Effector memory CD4-positive, alpha-beta T cell (primary cell): ENCODE measurements at regions not wholly inside any gene's neighbourhood (a gene's known extent, or its start where the extent isn't known, plus 50 kb on each side); places are given as distances from the start of the nearest gene placed in this dataset.

Experiments
- DNase-seq, 3 donors: peaks; one replicate each; pipeline ENCODE4 v3.0.0-alpha.2; 2020
- H3K27ac ChIP-seq: 2 replicates; pipeline ENCODE4 v1.7.0; 2013; ENCODE audit warnings: mild to moderate bottlenecking, low read length, moderate library complexity; ENCODE audit not compliant: insufficient read depth, poor library complexity, severe bottlenecking
- H3K27me3 ChIP-seq: replicated peaks from 2 replicates; pipeline ENCODE4 v1.7.0; 2013; ENCODE audit warnings: mild to moderate bottlenecking, low read length; ENCODE audit not compliant: insufficient read depth, control insufficient read depth, poor library complexity, severe bottlenecking
- H3K36me3 ChIP-seq: 2 replicates; pipeline ENCODE4 v1.7.0; 2013; ENCODE audit warnings: mild to moderate bottlenecking, low read length, moderate library complexity; ENCODE audit not compliant: control insufficient read depth, insufficient read depth
- H3K4me1 ChIP-seq: 2 replicates; pipeline ENCODE4 v1.7.0; 2013; ENCODE audit warnings: low read length, mild to moderate bottlenecking; ENCODE audit not compliant: control insufficient read depth, insufficient read depth, poor library complexity, severe bottlenecking
- H3K4me3 ChIP-seq: 2 replicates; pipeline ENCODE4 v1.7.0; 2013; ENCODE audit warnings: low read length, low read depth, mild to moderate bottlenecking; ENCODE audit not compliant: insufficient read depth, poor library complexity, severe bottlenecking
- H3K9me3 ChIP-seq: 2 replicates; pipeline ENCODE4 v1.7.0; 2013; ENCODE audit warnings: mild to moderate bottlenecking, low read length, moderate library complexity; ENCODE audit not compliant: control insufficient read depth

DNA sequence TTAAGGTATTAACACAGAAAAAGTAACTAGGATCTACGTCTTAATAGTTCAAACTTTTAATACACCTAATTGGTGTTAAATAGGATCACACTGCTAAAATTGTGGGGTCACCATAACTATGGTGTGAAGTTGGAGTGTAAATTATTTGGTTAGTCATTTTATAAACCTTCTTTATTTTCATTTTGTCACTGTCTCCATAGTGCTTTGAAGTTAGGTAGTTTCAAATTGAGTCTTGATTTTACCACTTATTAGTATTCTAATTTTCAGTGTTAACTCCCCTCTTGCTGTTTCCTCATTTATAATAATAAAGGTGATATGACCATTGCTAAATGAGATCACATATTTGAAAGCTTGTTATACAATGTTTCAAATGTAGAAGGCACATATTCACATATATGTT is 738.1 kb upstream of the CHRM3 start:
- no peak overlapping the region for H3K4me3 ChIP-seq
- H3K36me3 ChIP-seq, result no peaks in the 10 kb centered on the region
- no peaks in the 10 kb centered on the region for H3K4me1 ChIP-seq
- no peaks in the 10 kb centered on the region for H3K27me3 ChIP-seq
- H3K9me3 ChIP-seq, result no peaks in the 10 kb centered on the region
- DNase-seq, result no peak
- H3K27ac ChIP-seq, result no peak overlapping the region

GRCh38 chr1:238647877-238648276 is 738.5 kb upstream of the CHRM3 start:
- H3K27ac ChIP-seq, result no peak overlapping the region
- no peaks in the 10 kb centered on the region for H3K27me3 ChIP-seq
- H3K9me3 ChIP-seq, result no peaks in the 10 kb centered on the region
- no peaks in the 10 kb centered on the region for H3K36me3 ChIP-seq
- H3K4me1 ChIP-seq, result no peaks in the 10 kb centered on the region
- H3K4me3 ChIP-seq, result no peak overlapping the region
- DNase-seq, result no peak

DNA sequence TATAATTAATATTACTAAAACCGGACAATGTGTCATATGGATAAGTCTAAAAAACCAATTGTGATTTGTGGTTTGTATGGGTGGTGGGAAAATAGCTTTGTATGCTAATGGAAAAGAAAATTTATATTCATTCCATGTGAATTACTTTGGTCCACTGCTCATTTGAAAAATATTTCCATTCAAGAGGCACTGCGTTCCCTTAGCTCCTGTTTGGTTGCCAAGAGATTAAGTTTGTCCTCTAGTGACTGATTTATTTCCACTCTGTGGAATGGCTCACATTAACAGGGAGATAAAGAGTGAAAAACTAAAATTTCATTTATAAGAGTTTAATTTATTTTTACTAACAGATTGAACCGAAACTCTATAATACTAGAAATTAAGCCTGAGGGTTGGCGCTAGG is 744.1 kb upstream of the CHRM3 start:
- Histone ChIP-seq H3K27me3 (no peaks in the 10 kb centered on the region), H3K9me3 (no peaks in the 10 kb centered on the region), H3K27ac (no peak overlapping the region), H3K4me1 (no peaks in the 10 kb centered on the region), H3K36me3 (no peaks in the 10 kb centered on the region), H3K4me3 (no peak overlapping the region)
- DNase-seq, result no peak

GRCh38 chr1:238639861-238640260 is 746.5 kb upstream of the CHRM3 start:
- Histone ChIP-seq H3K27ac (no peak overlapping the region), H3K27me3 (no peaks in the 10 kb centered on the region), H3K9me3 (no peaks in the 10 kb centered on the region), H3K36me3 (no peaks in the 10 kb centered on the region), H3K4me1 (no peaks in the 10 kb centered on the region), H3K4me3 (no peak overlapping the region)
- DNase-seq, result no peak

DNA sequence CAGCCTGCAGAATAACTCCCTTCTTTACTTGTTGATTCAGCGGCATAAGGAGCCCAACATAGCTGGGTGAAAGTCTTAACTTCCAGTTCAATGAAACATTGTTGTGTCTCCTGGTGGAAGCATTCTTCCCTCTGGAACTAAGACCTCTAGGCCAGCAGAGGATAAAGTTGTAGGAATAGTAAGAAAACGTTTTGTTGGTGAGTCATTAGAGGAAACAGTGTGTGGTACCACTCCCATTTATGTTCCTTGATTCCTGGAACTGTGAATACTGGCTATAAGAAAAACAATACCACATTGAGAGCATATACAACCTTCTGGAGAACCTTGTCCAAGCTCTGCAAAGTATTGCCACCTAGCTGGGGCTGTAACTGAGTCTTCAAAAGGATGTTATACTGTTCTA is 737.4 kb upstream of the ZP4 start:
- Histone ChIP-seq H3K4me3 (no peak overlapping the region), H3K9me3 (no peaks in the 10 kb centered on the region), H3K36me3 (no peaks in the 10 kb centered on the region), H3K27me3 (no peaks in the 10 kb centered on the region), H3K4me1 (no peaks in the 10 kb centered on the region), H3K27ac (no peak overlapping the region)
- DNase-seq, result no peak

- no peaks in the 10 kb centered on the region for H3K9me3 ChIP-seq
- no peaks in the 10 kb centered on the region for H3K36me3 ChIP-seq
- H3K4me1 ChIP-seq, result no peaks in the 10 kb centered on the region
- no peak overlapping the region for H3K4me3 ChIP-seq
- H3K27ac ChIP-seq, result no peak overlapping the region
- no peak for DNase-seq
- no peaks in the 10 kb centered on the region for H3K27me3 ChIP-seq
These were observed 734.1 kb upstream of the ZP4 start for GRCh38 chr1:238624776-238625175.

DNA sequence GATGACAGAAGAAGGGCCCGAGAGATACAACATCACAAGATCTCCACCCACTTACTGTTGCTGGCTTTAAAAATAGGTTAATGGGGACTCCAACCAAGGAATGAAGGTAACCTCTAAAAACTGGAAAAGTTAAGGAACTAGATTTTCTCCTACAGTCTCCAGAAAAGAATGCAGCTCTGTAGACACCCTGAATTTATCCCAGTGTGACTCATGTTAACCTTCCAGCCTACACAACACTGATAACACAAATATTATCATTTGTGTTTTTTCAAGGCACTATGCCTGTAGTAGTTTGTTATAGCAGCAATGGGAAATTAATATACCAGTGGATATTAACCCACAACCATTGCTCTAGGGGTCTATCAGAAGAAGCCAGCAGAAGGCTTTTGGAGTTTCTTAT is 730.7 kb upstream of the ZP4 start:
- Histone ChIP-seq H3K27ac (no peak overlapping the region), H3K9me3 (no peaks in the 10 kb centered on the region)

DNA sequence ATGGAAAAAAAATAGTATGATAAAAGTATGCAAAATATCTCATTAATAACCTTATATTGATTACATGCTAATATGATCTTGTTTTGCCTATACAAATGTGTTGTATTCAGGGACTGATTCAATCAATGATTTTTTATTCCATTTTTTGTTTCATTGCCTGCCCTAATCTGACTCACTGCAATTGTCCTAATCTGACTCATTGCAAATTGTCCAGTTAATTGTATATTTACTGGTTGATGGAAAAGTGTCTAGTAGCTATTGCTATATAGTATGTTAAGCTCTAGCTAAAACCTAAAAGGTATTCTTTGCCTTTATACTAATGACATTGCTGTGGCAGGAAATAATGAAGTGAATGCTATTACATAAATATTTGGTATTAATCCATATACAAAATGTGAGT is 728.9 kb upstream of the ZP4 start:
- H3K27me3 ChIP-seq, result no peaks in the 10 kb centered on the region
- no peaks in the 10 kb centered on the region for H3K4me1 ChIP-seq
- H3K27ac ChIP-seq, result no peak overlapping the region
- no peaks in the 10 kb centered on the region for H3K9me3 ChIP-seq
- H3K4me3 ChIP-seq, result no peak overlapping the region
- H3K36me3 ChIP-seq, result no peaks in the 10 kb centered on the region
- no peak for DNase-seq

More for the DNA sequence above, 730.7 kb upstream of the ZP4 start:
- no peak overlapping the region for H3K4me3 ChIP-seq
- no peaks in the 10 kb centered on the region for H3K27me3 ChIP-seq
- no peaks in the 10 kb centered on the region for H3K4me1 ChIP-seq
- no peaks in the 10 kb centered on the region for H3K36me3 ChIP-seq
- DNase-seq, result no peak

- Histone ChIP-seq H3K4me1 (no peaks in the 10 kb centered on the region), H3K4me3 (no peak overlapping the region), H3K36me3 (no peaks in the 10 kb centered on the region), H3K9me3 (no peaks in the 10 kb centered on the region), H3K27ac (no peak overlapping the region), H3K27me3 (no peaks in the 10 kb centered on the region)
- DNase-seq, result no peak
These were observed 720.7 kb upstream of the ZP4 start for GRCh38 chr1:238611406-238611805.

- no peaks in the 10 kb centered on the region for H3K27me3 ChIP-seq
- H3K4me3 ChIP-seq, result no peak overlapping the region
- H3K4me1 ChIP-seq, result no peaks in the 10 kb centered on the region
- no peaks in the 10 kb centered on the region for H3K36me3 ChIP-seq
- no peaks in the 10 kb centered on the region for H3K9me3 ChIP-seq
- no peak for DNase-seq
- no peak overlapping the region for H3K27ac ChIP-seq
These were observed 717.4 kb upstream of the ZP4 start for GRCh38 chr1:238608144-238608543.

DNA sequence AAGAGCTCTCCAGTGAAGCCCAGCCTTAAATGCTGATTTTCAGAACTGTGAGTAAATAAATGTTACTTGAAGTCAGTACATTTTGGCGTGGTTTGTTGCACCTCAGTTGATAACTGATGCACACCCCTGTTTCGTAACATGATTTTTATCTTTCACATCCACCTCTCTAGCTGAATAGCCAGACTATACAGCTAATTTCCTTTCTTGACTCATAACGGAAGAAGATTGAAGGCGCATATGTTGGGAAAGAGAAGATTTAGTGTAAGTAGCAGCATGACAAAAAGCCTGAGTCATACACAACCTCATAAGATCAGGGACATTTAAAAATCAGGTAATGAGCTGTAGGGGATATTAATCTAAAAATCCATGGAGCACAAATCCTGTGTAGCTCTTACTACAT is 716.2 kb upstream of the ZP4 start:
- no peak overlapping the region for H3K4me3 ChIP-seq
- H3K36me3 ChIP-seq, result no peaks in the 10 kb centered on the region
- H3K9me3 ChIP-seq, result no peaks in the 10 kb centered on the region
- no peaks in the 10 kb centered on the region for H3K4me1 ChIP-seq
- no peaks in the 10 kb centered on the region for H3K27me3 ChIP-seq
- no peak for DNase-seq
- no peak overlapping the region for H3K27ac ChIP-seq
